ENCODE measurements at regions not wholly inside any gene's neighbourhood (a gene's known extent, or its start where the extent isn't known, plus 50 kb on each side); places are given as distances from the start of the nearest gene placed in this dataset.
"Not testable (repeated sequence)": the region's sequence is repeated elsewhere in the genome, so short reads cannot be mapped to it uniquely, and the experiment has no call there.

DNA sequence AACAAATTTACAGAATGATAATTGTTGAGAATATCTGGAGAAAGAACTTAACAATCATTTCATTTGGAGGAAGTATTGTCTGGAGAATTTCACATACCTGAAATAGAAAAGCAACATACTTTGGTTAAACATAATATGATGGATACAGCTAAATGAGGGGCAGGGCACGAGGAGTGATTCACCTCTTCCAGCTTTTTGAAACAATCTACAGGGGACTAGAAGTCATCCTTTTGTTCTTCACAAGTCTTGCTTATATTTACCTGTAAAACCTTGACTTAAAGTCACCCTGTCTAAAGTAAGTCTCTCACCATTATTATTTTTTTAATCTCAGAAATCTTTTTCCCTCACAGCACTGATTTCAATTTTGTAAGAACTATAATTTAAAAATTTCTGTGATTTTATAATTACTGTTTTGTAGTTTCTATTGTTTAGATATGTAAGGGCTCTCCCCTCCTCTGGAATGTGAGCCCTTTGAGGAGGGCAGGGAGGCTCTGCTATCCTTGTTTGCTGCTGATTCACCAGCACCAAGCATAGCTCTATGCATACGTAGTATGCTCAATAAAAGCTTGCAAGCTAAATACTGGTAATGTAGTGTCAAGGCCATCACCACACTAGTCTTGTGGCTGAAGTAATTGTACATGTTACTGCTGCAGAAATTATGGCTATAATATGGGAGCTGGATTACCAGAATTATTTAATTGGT, 193.9 kb upstream of the THRB start:
- H3K4me3 ChIP-seq (ENCODE audit: low read depth, low read length): no peak overlapping the region
- TF ChIP-seq, protein P1, sequence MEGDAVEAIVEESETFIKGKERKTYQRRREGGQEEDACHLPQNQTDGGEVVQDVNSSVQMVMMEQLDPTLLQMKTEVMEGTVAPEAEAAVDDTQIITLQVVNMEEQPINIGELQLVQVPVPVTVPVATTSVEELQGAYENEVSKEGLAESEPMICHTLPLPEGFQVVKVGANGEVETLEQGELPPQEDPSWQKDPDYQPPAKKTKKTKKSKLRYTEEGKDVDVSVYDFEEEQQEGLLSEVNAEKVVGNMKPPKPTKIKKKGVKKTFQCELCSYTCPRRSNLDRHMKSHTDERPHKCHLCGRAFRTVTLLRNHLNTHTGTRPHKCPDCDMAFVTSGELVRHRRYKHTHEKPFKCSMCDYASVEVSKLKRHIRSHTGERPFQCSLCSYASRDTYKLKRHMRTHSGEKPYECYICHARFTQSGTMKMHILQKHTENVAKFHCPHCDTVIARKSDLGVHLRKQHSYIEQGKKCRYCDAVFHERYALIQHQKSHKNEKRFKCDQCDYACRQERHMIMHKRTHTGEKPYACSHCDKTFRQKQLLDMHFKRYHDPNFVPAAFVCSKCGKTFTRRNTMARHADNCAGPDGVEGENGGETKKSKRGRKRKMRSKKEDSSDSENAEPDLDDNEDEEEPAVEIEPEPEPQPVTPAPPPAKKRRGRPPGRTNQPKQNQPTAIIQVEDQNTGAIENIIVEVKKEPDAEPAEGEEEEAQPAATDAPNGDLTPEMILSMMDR (IDR thresholded peaks at IDR 0.05; ENCODE audit: low read depth, low read length, missing control alignments): no peak
- no peak for DNase-seq (ENCODE audit: low read depth)

- H3K4me3 ChIP-seq (ENCODE audit: low read depth, low read length): no peak overlapping the region
- TF ChIP-seq, protein P1 (IDR thresholded peaks at IDR 0.05; ENCODE audit: low read depth, low read length, missing control alignments): no peak
- no peak for DNase-seq (ENCODE audit: low read depth)
These were observed 194.7 kb upstream of the THRB start for GRCh38 chr3:24689353-24689752.

- H3K4me3 ChIP-seq (ENCODE audit: low read depth, low read length): no peak overlapping the region
- no peak for DNase-seq (ENCODE audit: low read depth)
- TF ChIP-seq, protein P1 (IDR thresholded peaks at IDR 0.05; ENCODE audit: low read depth, low read length, missing control alignments): no peak
These were observed 196.1 kb upstream of the THRB start for GRCh38 chr3:24690777-24691176.

DNA sequence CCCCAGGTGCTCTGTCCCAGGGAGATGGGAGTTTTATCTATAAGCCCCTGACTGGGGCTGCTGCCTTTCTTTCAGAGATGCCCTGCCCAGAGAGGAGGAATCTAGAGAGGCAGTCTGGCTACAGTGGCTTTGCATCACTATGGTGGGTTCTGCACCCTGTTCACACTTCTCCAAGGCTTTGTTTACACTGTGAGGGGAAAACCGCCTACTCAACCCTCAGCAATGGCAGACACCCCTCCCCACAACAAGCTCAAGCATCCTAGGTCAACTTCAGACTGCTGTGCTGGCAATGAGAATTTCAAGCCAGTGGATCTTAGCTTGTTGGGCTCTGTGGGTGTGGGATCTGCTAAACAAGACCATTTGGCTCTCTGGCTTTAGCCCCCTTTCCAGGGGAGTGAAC, 204.4 kb upstream of the THRB start:
- H3K4me3 ChIP-seq (ENCODE audit: low read depth, low read length): not testable (repeated sequence)

GRCh38 chr3:24704496-24704895, 209.8 kb upstream of the THRB start:
- TF ChIP-seq, protein P1 (IDR thresholded peaks at IDR 0.05; ENCODE audit: low read depth, low read length, missing control alignments): no peak
- no peak for DNase-seq (ENCODE audit: low read depth)
- H3K4me3 ChIP-seq (ENCODE audit: low read depth, low read length): no peak overlapping the region

More for the DNA sequence above, 204.4 kb upstream of the THRB start:
- not testable (repeated sequence) for DNase-seq (ENCODE audit: low read depth)

GRCh38 chr3:24707936-24708335, 213.3 kb upstream of the THRB start:
- TF ChIP-seq, protein P1 (IDR thresholded peaks at IDR 0.05; ENCODE audit: low read depth, low read length, missing control alignments): no peak
- H3K4me3 ChIP-seq (ENCODE audit: low read depth, low read length): no peak overlapping the region
- DNase-seq (ENCODE audit: low read depth): no peak

DNA sequence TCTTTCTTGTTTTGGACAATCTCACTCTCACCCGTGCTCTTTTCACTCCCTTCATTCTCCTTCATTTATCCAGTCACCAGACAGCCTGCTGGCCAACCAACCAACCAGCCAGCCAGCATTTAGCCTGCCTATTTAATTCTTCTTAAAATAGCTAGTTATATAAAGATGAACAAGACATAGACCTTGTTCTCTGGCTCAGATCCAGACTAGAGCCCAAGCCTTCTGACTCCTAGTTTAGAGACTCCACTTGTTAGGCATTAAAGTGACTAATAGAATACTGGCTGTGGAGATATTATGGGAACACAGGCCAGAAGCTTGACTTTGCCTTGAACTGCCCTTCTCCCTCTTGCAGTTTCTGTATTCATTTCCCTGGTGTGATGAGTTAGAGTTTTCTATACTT, 215.3 kb upstream of the THRB start:
- TF ChIP-seq, protein P1 (IDR thresholded peaks at IDR 0.05; ENCODE audit: low read depth, low read length, missing control alignments): no peak
- no peak overlapping the region for H3K4me3 ChIP-seq (ENCODE audit: low read depth, low read length)
- DNase-seq (ENCODE audit: low read depth): no peak

Measured in GM12864 (cell line).